Endothelial cell of umbilical vein (primary cell): ENCODE measurements at regions not wholly inside any gene's neighbourhood (a gene's known extent, or its start where the extent isn't known, plus 50 kb on each side); places are given as distances from the start of the nearest gene placed in this dataset.

Experiments used
- BruUV-seq: library from RNA; stranded (reverse); fragments of 400-500 nt; replicated peaks from 2 replicates; lab custom pipeline; 2021; lab: Mats Ljungman, UMichigan
- CTCF ChIA-PET: fragments of 300-600, 350-600 bp; sonication (Branson Sonifier 250); formaldehyde crosslinking; loops from one replicate; lab custom pipeline; 2021; ENCODE audit warnings: antibody characterized with exemption, inconsistent platforms; lab: Charles Lee
- POLR2A ChIA-PET: fragments of 300-600, 350-600 bp; sonication (Branson Sonifier 250); formaldehyde crosslinking; loops from one replicate; lab custom pipeline; 2021; ENCODE audit warnings: antibody characterized with exemption, inconsistent platforms; lab: Charles Lee
- DNase-seq: peaks from one replicate; pipeline ENCODE4 v3.0.0-alpha.2; 2011; ENCODE audit warnings: low read depth, low spot score
- FAIRE-seq: peaks from 2 replicates; lab custom pipeline; 2011; peaks lifted over from hg19 to GRCh38; lab: Jason Lieb, UNC
- H2AFZ ChIP-seq: 2 replicates; pipeline ENCODE4 v1.6.0; 2012; ENCODE audit warnings: low read depth, low read length, control low read depth, inconsistent platforms
- H3K27ac ChIP-seq: 2 replicates; pipeline ENCODE4 v1.5.1; 2011; ENCODE audit warnings: low read depth, mild to moderate bottlenecking, control low read depth, low read length, moderate library complexity; ENCODE audit not compliant: insufficient read depth
- H3K27me3 ChIP-seq, 2 experiments: 2 replicates each; pipeline versions ENCODE4 v1.6.0 to v1.6.1; 2011; ENCODE audit warnings: low read length in 2 of 2, mixed read lengths in 1 of 2; ENCODE audit not compliant: control insufficient read depth in 2 of 2, insufficient read depth in 2 of 2
- H3K36me3 ChIP-seq, 2 experiments: 2 replicates in 1 of 2; 3 replicates in 1 of 2; pipeline ENCODE4 v1.5.1; 2011; ENCODE audit warnings: low read length in 2 of 2, mild to moderate bottlenecking in 1 of 2, moderate library complexity in 1 of 2; ENCODE audit not compliant: control insufficient read depth in 2 of 2, insufficient read depth in 2 of 2; ENCODE audit errors: extremely low read depth in 1 of 2
- H3K4me1 ChIP-seq: 3 replicates; pipeline ENCODE4 v1.5.1; 2011; ENCODE audit warnings: mild to moderate bottlenecking, low read length; ENCODE audit not compliant: control insufficient read depth, insufficient read depth; ENCODE audit errors: extremely low read depth
- H3K4me2 ChIP-seq: 2 replicates; pipeline ENCODE4 v1.6.1; 2011; ENCODE audit warnings: low read length, control low read depth, mixed read lengths; ENCODE audit not compliant: insufficient read depth
- H3K4me3 ChIP-seq, 3 experiments: fragments of 200-600 bp in 1 of 3; sonication (generic), shearing (Covaris generic) in 1 of 3; replicated peaks in 1 of 3; 2 replicates each; pipeline ENCODE4 v1.5.1; 2011 to 2016; ENCODE audit warnings: control low read depth in 3 of 3, low read length in 3 of 3, mild to moderate bottlenecking in 2 of 3, inconsistent platforms in 1 of 3, low read depth in 1 of 3, moderate library complexity in 1 of 3; ENCODE audit not compliant: insufficient read depth in 1 of 3
- H3K79me2 ChIP-seq: 2 replicates; pipeline ENCODE4 v1.6.0; 2012; ENCODE audit warnings: low read length, inconsistent platforms; ENCODE audit not compliant: control insufficient read depth, insufficient read depth
- H3K9ac ChIP-seq: replicated peaks from 2 replicates; pipeline ENCODE3; 2011; ENCODE audit warnings: low read length, control low read depth; ENCODE audit not compliant: insufficient read depth; ENCODE audit errors: extremely low read depth
- H3K9me1 ChIP-seq: replicated peaks from 3 replicates; pipeline ENCODE4 v1.6.0; 2011; ENCODE audit warnings: mild to moderate bottlenecking, low read length; ENCODE audit not compliant: control insufficient read depth, insufficient read depth; ENCODE audit errors: extremely low read depth
- H3K9me3 ChIP-seq: replicated peaks from 2 replicates; pipeline ENCODE4 v1.5.1; 2012; ENCODE audit warnings: low read length, inconsistent platforms; ENCODE audit not compliant: control insufficient read depth, insufficient read depth
- H4K20me1 ChIP-seq: replicated peaks from 2 replicates; pipeline ENCODE3; 2011; ENCODE audit warnings: mild to moderate bottlenecking, low read length; ENCODE audit not compliant: control insufficient read depth, insufficient read depth; ENCODE audit errors: extremely low read depth
- CTCF ChIP-seq, 2 donors: IDR thresholded peaks; 1 replicate in 1 of 2; 2 replicates in 1 of 2; pipeline ENCODE4 v1.5.1; 2011; ENCODE audit warnings: low read length in 2 of 2, mild to moderate bottlenecking in 2 of 2, moderate library complexity in 2 of 2, control low read depth in 1 of 2, inconsistent platforms in 1 of 2, low read depth in 1 of 2; ENCODE audit not compliant: insufficient read depth in 1 of 2; ENCODE audit errors: extremely low read depth in 1 of 2
- EZH2 ChIP-seq: IDR thresholded peaks from 2 replicates; pipeline ENCODE4 v1.6.1; 2012; ENCODE audit warnings: borderline replicate concordance, low read depth, mild to moderate bottlenecking, moderate library complexity, low read length, inconsistent platforms; ENCODE audit not compliant: severe bottlenecking
- FOS ChIP-seq: IDR thresholded peaks from 2 replicates; pipeline ENCODE4 v1.6.1; 2011; ENCODE audit warnings: mild to moderate bottlenecking, low read length, moderate library complexity, borderline replicate concordance; ENCODE audit not compliant: insufficient read depth
- GATA2 ChIP-seq: IDR thresholded peaks from 2 replicates; pipeline ENCODE4 v1.7.0; 2011; ENCODE audit warnings: low read depth, mild to moderate bottlenecking, moderate library complexity, mixed read lengths, low read length; ENCODE audit not compliant: insufficient read length, insufficient read depth
- JUN ChIP-seq: IDR thresholded peaks from 2 replicates; pipeline ENCODE4 v1.6.1; 2011; ENCODE audit warnings: borderline replicate concordance, low read depth; ENCODE audit not compliant: insufficient read length, insufficient read depth
- MAX ChIP-seq: IDR thresholded peaks from 2 replicates; pipeline ENCODE4 v1.6.1; 2011; ENCODE audit not compliant: insufficient read depth, insufficient read length
- MYC ChIP-seq: IDR thresholded peaks from one replicate; pipeline ENCODE4 v1.6.1; 2011; ENCODE audit warnings: mild to moderate bottlenecking, low read depth, low read length
- POLR2A ChIP-seq: IDR thresholded peaks from 2 replicates; pipeline ENCODE4 v1.6.1; 2012; ENCODE audit warnings: low read depth, mild to moderate bottlenecking, control low read depth, low read length
- POLR2AphosphoS5 ChIP-seq: IDR thresholded peaks from 2 replicates; pipeline ENCODE4 v1.6.1; 2012; ENCODE audit warnings: low read depth, mild to moderate bottlenecking, control low read depth, low read length, moderate library complexity; ENCODE audit not compliant: insufficient read depth
- dilution Hi-C: fragments of 300-500 bp; cut with MboI; formaldehyde crosslinking; loops from one replicate; pipeline ENCODE4 v1.15.0; 2019; ENCODE audit warnings: low sequenced_read_pairs; ENCODE audit not compliant: extremely low pct_ligation_motif_present
- intact Hi-C: fragments of 100-400 bp; cut with micrococcal nuclease; formaldehyde crosslinking; loops from one replicate; pipeline ENCODE4 v1.10.0; 2022

DNA sequence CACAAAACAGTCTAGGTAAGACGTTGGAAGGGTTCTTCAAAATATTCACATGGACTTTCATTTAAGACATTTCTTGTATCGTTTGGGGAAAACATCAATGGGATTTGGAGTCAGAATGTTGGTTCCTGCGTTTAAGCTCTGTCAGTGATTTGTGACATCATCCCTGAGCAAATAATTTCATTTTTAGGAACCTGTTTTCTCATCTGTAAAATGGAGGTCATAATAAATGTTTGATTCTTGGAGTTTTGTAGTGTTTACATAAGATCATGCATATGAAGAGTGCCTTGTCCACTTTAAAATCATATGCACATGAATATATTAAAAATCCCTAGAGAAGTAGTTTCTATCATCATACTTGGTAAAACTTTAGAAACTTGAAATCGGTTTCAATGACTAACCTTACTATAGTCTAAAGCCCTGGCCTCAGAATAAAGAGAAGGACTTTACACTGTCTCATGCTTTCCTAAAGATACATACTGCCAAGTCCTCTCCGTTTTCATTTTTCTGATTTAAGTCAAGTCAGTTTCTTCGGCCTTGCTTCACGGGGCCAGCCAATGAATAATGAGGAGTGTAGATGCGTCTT, 178.4 kb downstream of the ADSS2 start:
- Histone ChIP-seq H3K4me1 (peaks cover 21% of the 10 kb centered on the region), H3K9me1 (no peaks in the 10 kb centered on the region), H3K4me3 (no peak overlapping the region), H3K27me3 (no peaks in the 10 kb centered on the region), H3K79me2 (no peaks in the 10 kb centered on the region), H2AFZ (peak overlapping the region; percentile 35), H3K9me3 (no peaks in the 10 kb centered on the region), H3K27ac (peak overlapping the region; percentile 76), H3K36me3 (no peaks in the 10 kb centered on the region), H3K4me2 (peak overlapping the region; percentile 55), H3K9ac (peak overlapping the region; percentile 16), H4K20me1 (no peaks in the 10 kb centered on the region)
- DNase-seq (peak; percentile 74), FAIRE-seq (no peak)
- POLR2A ChIA-PET: interaction anchor here (0.5 to 1.2 kb wide), 3 partner anchors 226 to 525 kb away, joined by 3 to 5 read pairs (median 3); no protein-coding TSS in a partner anchor
- CTCF ChIA-PET: interaction anchor here (0.8 to 3.1 kb wide), 16 partner anchors 23 to 931 kb away, joined by 3 to 37 read pairs (median 5); partner anchors contain the start of gene ZBTB18
- no TSS peak for BruUV-seq
- intact Hi-C loops: loop anchor here (1.0 to 5.0 kb wide), 17 partner anchors 26 to 929 kb away; partner anchors contain the start of gene ADSS2
- dilution Hi-C loops: no loop called here
- TF ChIP-seq GATA2 (no peak), FOS (no peak), POLR2AphosphoS5 (no peak), POLR2A (no peak)

DNA sequence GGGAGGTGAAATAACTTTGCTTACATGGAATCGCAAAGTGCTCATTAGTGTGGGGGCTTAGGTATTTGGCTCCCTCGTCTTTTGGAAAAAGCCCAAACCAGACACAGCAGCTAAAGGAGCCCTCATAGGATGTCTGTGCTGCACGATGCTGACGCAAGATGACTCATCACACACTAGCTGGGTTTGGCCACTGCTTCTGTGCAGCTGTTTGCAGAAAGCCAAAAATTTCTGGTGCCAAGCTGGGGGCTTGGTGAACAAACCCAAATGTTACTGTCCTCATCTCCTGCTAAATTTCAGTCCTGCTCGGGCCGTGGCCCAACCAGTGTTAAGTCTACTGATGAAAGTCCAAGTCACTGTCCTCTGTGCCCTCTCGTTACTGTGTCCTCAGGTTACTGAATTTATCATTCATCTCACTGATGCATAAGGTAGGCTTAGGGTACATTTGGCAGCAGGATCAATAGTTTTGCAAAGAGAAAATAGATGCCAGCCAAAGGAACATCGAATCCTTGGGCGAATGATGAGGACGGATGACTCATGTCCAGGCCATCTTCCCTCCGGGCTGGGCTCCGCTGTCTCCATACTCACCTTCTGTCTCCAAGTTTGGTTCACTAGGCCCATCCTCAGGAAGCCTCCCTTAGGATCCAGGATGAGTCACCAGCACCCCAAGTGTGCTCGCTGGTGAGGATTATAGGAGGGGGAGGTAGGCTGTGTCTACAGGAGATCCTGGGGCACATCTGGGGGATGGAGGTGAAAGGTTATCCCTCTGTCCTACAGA, 177.7 kb downstream of the ADSS2 start:
- Histone ChIP-seq H3K9ac (peak overlapping the region; percentile 16), H3K9me3 (no peaks in the 10 kb centered on the region), H3K27ac (peak overlapping the region; percentile 76), H3K79me2 (no peaks in the 10 kb centered on the region), H3K4me2 (peak overlapping the region; percentile 55), H3K27me3 (no peaks in the 10 kb centered on the region), H4K20me1 (no peaks in the 10 kb centered on the region), H3K36me3 (no peaks in the 10 kb centered on the region), H3K4me3 (no peak overlapping the region), H3K4me1 (peaks cover 21% of the 10 kb centered on the region), H2AFZ (peak overlapping the region; percentile 35), H3K9me1 (no peaks in the 10 kb centered on the region)
- FAIRE-seq (no peak), DNase-seq (no peak)
- no TSS peak for BruUV-seq
- intact Hi-C loops: loop anchor here (1.0 to 5.0 kb wide), 17 partner anchors 25 to 930 kb away; partner anchors contain the start of gene ADSS2
- ChIA-PET POLR2A (interaction anchor here (0.5 to 0.6 kb wide), 2 partner anchors 326 to 526 kb away, joined by 3 read pairs; no protein-coding TSS in a partner anchor), CTCF (interaction anchor here (0.8 to 3.1 kb wide), 13 partner anchors 23 to 932 kb away, joined by 3 to 37 read pairs (median 5); partner anchors contain the start of gene ZBTB18)
- dilution Hi-C loops: no loop called here
- TF ChIP-seq MAX: no peak
- no peak for TF ChIP-seq EZH2
- no peak for TF ChIP-seq CTCF (IDR thresholded peaks at IDR 0.05; ENCODE audit: extremely low read depth in 1 of 2, insufficient read depth in 1 of 2, low read depth in 1 of 2, low read length in 2 of 2)
- TF ChIP-seq FOS: peak; percentile 98
- TF ChIP-seq POLR2A: peak; percentile 25
- peak; percentile 89 for TF ChIP-seq JUN
- no peak for TF ChIP-seq MYC
- no peak for TF ChIP-seq GATA2
- peak; percentile 29 for TF ChIP-seq POLR2AphosphoS5
